ENCODE measurements at regions not wholly inside any gene's neighbourhood (a gene's known extent, or its start where the extent isn't known, plus 50 kb on each side); places are given as distances from the start of the nearest gene placed in this dataset.

DNA sequence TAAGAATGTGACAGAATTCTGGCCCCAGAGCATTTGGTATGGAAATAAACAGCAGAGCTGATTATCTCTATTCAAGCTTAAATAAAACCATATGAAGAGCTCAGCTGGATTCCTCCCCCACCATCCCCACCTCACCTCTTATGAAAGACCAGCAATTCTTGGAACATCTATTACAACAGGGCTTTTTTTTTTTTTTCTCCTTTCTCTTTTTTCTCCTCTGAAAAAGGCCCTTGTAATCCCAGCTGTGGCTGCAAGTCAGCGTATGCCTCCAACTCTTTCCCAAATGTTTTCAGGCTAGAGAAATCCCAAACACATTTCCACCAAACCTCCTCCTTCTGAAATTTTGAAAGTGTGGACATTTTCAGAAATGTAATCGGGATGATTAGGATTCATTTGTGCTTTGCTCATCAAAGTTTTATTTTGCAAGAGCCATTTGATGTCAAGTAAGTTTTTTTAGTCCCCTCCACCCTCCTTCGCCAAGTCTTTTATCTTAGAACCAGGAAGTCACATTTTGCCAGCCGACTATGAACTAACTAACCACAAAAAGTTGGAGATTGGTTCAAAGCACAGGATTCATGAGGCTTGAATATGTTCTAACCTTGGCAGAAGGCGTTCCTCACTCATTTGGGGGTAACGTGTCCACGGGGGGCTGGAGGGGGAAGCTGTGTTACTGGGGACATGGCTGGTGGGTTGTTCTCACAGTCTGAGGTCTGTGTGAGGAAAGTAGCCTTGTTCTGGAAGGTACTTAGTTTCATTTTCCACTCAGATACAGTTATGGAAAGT is 142.0 kb upstream of the PDZRN3 start:
- H3K9ac ChIP-seq (ENCODE audit: control insufficient read depth, extremely low read depth, insufficient read depth, low read length) = no peak overlapping the region
- dilution Hi-C loops (cut with MboI; ENCODE audit: extremely low pct_ligation_motif_present, low sequenced_read_pairs) = no loop called here
- no peaks in the 10 kb centered on the region for H3K4me1 ChIP-seq (ENCODE audit: control insufficient read depth, extremely low read depth, insufficient read depth, low read length)
- H4K20me1 ChIP-seq (ENCODE audit: control insufficient read depth, extremely low read depth, insufficient read depth, low read length) = no peaks in the 10 kb centered on the region
- H3K27me3 ChIP-seq (ENCODE audit: control insufficient read depth, extremely low read depth, insufficient read depth, low read length) = no peaks in the 10 kb centered on the region
- H2AFZ ChIP-seq (ENCODE audit: control insufficient read depth, low read length) = peak overlapping the region; percentile 50
- no peak overlapping the region for H3K4me3 ChIP-seq (ENCODE audit: control insufficient read depth in 2 of 3, extremely low read depth in 1 of 3, insufficient read depth in 2 of 3, low read depth in 1 of 3, low read length in 3 of 3)
- H3K9me1 ChIP-seq (ENCODE audit: control insufficient read depth, extremely low read depth, insufficient read depth, low read length) = no peaks in the 10 kb centered on the region
- H3K4me2 ChIP-seq (ENCODE audit: control insufficient read depth, extremely low read depth, insufficient read depth, low read depth, low read length) = peak overlapping the region; percentile 9
- no peaks in the 10 kb centered on the region for H3K9me3 ChIP-seq (ENCODE audit: control insufficient read depth, low read depth, low read length)
- no peaks in the 10 kb centered on the region for H3K36me3 ChIP-seq (ENCODE audit: control insufficient read depth in 2 of 2, extremely low read depth in 1 of 2, insufficient read depth in 2 of 2, low read length in 2 of 2)
- H3K27ac ChIP-seq (ENCODE audit: control insufficient read depth, insufficient read depth, low read length) = no peak overlapping the region
- TF ChIP-seq, protein P1, sequence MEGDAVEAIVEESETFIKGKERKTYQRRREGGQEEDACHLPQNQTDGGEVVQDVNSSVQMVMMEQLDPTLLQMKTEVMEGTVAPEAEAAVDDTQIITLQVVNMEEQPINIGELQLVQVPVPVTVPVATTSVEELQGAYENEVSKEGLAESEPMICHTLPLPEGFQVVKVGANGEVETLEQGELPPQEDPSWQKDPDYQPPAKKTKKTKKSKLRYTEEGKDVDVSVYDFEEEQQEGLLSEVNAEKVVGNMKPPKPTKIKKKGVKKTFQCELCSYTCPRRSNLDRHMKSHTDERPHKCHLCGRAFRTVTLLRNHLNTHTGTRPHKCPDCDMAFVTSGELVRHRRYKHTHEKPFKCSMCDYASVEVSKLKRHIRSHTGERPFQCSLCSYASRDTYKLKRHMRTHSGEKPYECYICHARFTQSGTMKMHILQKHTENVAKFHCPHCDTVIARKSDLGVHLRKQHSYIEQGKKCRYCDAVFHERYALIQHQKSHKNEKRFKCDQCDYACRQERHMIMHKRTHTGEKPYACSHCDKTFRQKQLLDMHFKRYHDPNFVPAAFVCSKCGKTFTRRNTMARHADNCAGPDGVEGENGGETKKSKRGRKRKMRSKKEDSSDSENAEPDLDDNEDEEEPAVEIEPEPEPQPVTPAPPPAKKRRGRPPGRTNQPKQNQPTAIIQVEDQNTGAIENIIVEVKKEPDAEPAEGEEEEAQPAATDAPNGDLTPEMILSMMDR (optimal IDR thresholded peaks at IDR 0.05 in 1 of 3, IDR thresholded peaks at IDR 0.05 in 1 of 3, conservative IDR thresholded peaks at IDR 0.05 in 1 of 3; ENCODE audit: extremely low read depth in 1 of 3, insufficient read depth in 2 of 3, low read length in 3 of 3) = no peak
- TF ChIP-seq EZH2 (IDR thresholded peaks at IDR 0.05; ENCODE audit: low read length) = no peak
- DNase-seq (ENCODE audit: low read depth, low spot score) (no peak), FAIRE-seq (no peak)
- no peaks in the 10 kb centered on the region for H3K79me2 ChIP-seq (ENCODE audit: control insufficient read depth, insufficient read depth, low read length)

DNA sequence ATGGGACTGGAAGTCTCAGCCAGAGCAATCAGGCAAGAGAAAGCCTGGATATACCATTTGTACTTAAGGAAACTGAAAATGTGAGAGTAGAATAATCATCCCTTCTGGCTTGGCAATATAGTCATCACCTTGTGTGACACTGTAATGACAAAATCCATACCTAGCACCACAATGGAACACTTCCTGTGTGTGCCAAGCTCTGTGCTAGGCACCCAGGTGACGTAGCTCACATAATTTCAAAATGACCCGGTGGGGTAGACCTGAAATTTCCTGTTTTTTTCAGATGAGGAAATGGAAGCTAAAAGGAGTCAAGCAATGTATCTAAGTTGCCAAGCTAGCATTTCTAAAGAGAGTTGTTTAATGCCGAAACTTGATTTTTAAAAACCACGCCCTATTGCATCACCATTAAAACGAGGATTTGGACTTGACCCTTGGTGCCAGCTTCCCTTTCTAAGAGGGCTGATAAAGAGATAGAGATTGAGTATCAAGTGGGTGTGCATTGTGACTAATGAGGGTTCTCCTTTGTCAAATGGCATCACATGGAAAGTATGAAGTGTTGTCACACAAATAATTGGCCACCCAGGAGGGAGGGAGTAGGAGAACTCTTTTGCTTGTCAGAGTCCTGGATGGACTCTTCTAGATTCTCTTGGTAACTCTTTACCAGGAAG is 141.3 kb upstream of the PDZRN3 start:
- Histone ChIP-seq H3K4me1 (ENCODE audit: control insufficient read depth, extremely low read depth, insufficient read depth, low read length) (no peaks in the 10 kb centered on the region), H3K9ac (ENCODE audit: control insufficient read depth, extremely low read depth, insufficient read depth, low read length) (no peak overlapping the region), H3K4me2 (ENCODE audit: control insufficient read depth, extremely low read depth, insufficient read depth, low read depth, low read length) (no peak overlapping the region), H3K27ac (ENCODE audit: control insufficient read depth, insufficient read depth, low read length) (no peak overlapping the region), H3K79me2 (ENCODE audit: control insufficient read depth, insufficient read depth, low read length) (no peaks in the 10 kb centered on the region), H3K9me1 (ENCODE audit: control insufficient read depth, extremely low read depth, insufficient read depth, low read length) (no peaks in the 10 kb centered on the region), H4K20me1 (ENCODE audit: control insufficient read depth, extremely low read depth, insufficient read depth, low read length) (no peaks in the 10 kb centered on the region), H3K27me3 (ENCODE audit: control insufficient read depth, extremely low read depth, insufficient read depth, low read length) (no peaks in the 10 kb centered on the region), H3K9me3 (ENCODE audit: control insufficient read depth, low read depth, low read length) (no peaks in the 10 kb centered on the region), H2AFZ (ENCODE audit: control insufficient read depth, low read length) (no peak overlapping the region), H3K36me3 (ENCODE audit: control insufficient read depth in 2 of 2, extremely low read depth in 1 of 2, insufficient read depth in 2 of 2, low read length in 2 of 2) (no peaks in the 10 kb centered on the region), H3K4me3 (ENCODE audit: control insufficient read depth in 2 of 3, extremely low read depth in 1 of 3, insufficient read depth in 2 of 3, low read depth in 1 of 3, low read length in 3 of 3) (no peak overlapping the region)
- DNase-seq (ENCODE audit: low read depth, low spot score) = no peak
- TF ChIP-seq, protein P1 (optimal IDR thresholded peaks at IDR 0.05 in 1 of 3, IDR thresholded peaks at IDR 0.05 in 1 of 3, conservative IDR thresholded peaks at IDR 0.05 in 1 of 3; ENCODE audit: extremely low read depth in 1 of 3, insufficient read depth in 2 of 3, low read length in 3 of 3) = no peak
- no peak for TF ChIP-seq EZH2 (IDR thresholded peaks at IDR 0.05; ENCODE audit: low read length)
- dilution Hi-C loops (cut with MboI; ENCODE audit: extremely low pct_ligation_motif_present, low sequenced_read_pairs) = no loop called here
- no peak for FAIRE-seq
